ENCODE measurements at regions not wholly inside any gene's neighbourhood (a gene's known extent, or its start where the extent isn't known, plus 50 kb on each side); places are given as distances from the start of the nearest gene placed in this dataset.
"Not testable (repeated sequence)": the region's sequence is repeated elsewhere in the genome, so short reads cannot be mapped to it uniquely, and the experiment has no call there.

DNA sequence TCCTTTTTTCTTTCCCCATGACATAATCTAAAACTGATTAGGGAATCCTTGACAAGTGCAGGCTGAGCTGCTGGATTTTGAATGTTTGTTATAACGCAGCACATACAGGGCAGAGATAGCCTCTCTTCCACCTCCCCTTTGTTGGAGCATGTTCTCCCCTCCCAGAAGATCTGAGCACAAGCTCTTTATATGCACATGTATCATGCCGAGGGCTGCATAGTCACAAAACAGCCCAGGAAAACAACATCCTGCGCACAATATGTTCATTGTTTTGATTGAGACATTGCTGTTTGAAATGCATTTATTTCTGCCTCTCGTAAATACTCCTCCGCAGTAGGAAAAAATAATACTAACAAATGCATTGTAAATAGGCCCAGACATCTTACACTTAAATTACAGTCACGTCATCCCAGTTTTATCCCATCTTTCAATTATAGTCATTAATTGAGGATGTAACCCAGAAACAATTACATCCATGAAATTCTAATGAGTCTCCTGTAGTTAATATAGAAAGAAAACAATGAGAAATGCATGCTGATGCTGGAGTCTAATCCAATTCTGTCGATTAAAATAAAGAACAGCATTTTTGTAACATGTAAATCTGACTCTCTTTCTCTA, 401.8 kb downstream of the BTG1 start:
- DNase-seq (ENCODE audit: low spot score): no peak

DNA sequence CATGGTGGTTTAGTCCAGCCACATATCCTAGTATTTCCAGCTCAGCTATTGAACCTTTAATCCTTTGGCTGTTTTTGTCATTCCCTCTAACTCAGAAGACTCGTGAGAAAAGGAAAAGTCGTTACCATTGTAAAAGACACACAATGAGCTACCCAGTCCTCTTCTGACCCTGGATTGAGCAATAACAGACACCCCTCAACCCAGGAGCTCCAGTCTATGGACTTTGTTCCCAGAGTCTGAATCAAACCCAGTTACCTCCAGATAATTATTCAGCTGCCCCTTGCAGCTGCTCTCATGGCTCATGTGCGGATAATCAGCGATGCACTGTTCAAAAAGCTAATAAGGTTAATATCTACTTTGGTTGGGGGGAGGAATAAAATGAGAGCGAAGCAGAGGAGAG, 402.4 kb downstream of the BTG1 start:
- no peak for DNase-seq (ENCODE audit: low spot score)

DNA sequence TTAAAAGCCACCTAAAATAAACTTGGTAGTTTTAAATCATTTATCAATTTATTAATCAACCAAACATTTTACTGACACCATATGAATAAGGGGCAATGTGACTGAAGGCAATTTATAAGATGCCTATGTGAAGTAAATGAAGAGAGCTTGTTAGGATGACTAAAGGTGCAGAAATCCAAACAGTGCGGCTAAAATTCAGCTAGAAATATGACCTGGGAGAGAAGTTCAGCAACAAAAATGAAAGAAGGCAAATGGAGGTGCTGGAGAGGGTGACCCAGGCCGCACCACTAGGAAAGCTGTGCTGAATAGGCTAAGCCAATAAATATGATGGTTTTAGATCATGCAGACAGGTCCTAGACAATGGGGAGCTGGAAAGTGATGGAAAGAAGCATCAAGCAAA, 403.7 kb downstream of the BTG1 start:
- DNase-seq (ENCODE audit: low spot score): no peak

DNA sequence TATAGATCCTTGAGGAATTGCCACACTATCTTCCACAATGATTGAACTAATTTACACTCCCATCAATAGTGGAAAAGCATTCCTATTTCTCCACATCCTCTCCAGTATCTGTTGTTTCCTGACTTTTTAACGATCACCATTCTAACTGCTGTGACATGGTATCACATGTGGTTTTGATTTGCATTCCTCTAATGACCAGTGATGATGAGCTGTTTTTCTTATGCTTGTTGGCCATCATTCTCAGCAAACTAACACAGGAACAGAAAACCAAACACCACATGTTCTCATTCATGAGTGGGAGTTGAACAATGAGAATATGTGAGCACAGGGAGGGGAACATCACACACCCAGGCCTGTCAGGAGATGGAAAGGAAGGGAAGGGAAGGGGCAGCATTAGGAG, 411.8 kb downstream of the BTG1 start:
- DNase-seq (ENCODE audit: low spot score): not testable (repeated sequence)

DNA sequence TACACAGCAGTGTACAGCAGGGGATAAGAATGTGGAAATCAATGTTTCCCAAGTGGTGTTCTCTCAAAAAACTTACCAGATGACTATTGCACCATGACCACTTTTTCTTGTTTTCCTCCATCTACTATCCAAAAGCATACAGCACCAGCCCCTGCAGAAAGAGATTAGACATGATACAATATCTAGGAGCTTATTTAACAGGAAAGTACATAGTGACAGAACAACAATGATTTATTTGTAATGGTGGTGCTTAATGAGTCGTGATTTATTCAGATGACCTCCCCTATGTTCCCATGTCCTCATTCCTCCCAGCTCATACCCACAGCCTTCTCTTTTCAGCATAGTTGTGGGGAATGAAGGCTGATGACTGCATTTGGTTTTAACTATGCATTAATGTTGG, 413.6 kb downstream of the BTG1 start:
- no peak for DNase-seq (ENCODE audit: low spot score)

DNA sequence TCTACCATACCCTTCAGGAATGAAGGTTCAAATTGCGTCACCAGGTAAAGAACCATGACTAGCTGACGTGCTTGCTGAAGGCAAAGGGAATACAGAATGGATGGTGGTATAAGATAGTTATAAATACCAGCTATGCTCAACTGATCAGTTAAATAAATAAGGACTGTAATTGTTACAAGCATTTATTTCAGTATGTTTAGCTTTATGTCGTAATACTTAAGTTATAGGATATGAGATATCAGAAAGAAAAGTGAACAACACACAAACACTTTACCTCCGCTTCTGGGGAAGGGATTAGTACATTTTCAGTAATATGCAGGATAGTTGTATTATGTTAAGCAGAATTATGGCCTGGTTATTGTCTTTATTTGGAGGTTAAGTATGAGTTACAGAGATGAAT, 416.1 kb downstream of the BTG1 start:
- DNase-seq (ENCODE audit: low spot score): no peak

DNA sequence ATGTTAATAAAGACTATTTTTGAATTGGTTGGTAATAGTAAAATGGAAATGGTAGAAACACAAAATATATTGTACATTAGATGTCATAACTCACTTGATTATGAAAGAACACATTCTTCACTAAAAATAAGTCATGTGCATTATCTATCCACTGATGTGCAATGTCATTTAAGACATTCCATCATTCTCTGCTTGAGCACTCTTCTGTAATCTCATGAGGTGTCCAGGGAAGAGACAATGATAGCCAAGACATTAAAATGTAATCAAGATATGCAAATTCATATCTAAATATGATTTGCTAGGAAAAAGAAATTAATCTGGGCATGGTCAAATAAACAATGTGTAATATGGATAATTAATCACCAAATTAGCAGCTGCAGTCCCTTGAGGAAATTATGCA, 422.5 kb downstream of the BTG1 start:
- DNase-seq (ENCODE audit: low spot score): no peak

DNA sequence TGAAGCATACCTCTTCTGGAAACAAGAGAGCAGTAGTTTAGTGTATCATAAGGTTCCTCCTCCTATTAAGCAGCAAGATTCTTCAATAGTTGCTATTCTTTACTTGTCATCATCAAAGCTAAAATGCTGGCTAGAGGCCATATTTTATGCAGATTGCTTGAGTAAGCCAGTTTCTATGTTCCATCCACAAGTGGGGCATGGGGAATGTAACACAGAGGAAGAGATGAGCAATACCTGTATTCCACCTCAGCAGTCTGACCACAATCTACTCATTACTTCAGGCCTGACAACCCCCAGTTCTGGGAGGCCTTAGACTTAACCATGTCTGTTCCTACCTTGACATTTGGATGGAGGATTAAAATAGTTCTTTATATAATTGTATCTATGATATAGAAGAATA, 423.6 kb downstream of the BTG1 start:
- DNase-seq (ENCODE audit: low spot score): no peak

DNA sequence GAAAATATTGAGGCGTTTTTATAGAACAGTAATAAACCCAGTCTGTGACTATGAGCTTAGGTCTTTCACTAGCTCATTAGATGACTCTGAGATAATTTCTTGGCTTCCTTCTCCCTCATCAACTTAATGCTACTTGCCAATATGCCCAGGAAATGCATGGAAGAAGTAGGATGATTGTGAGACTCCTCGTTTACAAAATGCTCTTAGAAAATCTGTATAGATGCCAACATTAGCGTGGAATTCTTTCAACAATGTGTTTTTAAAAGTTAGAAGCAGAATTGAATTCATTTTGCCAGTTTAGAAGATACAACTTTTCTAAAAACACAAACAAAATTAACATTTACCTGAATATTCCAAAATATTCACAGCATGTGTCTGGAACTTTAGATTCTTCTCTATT, 424.6 kb downstream of the BTG1 start:
- no peak for DNase-seq (ENCODE audit: low spot score)

DNA sequence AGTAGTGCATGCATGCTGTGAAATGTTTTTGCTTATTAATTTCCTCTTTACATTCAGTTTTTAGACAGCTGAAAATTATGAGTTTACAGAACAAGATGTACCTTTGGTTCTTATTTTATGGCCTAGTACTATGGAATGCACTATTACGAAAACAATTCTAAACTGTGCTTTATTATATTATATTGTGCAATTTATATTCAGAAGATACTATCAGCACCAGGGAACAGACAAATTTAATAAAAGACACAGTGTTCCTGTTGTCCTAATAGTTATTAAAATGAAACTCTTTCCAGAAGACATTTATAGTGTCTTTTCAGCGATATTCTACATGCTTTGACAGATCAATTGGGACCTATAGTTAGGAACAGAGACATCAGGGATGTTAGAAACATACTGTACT, 427.3 kb downstream of the BTG1 start:
- no peak for DNase-seq (ENCODE audit: low spot score)

DNA sequence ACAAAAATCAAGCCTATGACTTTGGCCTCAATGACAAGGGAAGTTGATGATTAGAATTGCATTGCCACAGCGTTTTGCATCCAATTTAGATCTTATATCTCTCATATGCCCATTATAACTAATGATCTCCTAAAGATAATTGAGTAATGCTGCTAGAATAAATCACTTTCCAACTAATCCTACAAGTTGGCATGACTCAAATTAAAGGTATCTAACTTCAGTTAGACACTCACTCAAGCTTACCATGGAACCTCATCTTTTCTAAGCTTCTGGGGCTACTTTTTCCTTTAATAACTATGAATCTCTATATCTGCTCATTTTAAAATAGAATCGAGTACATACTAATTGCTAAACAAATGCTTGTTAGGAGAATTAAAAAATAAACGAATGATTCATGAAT, 427.8 kb downstream of the BTG1 start:
- DNase-seq (ENCODE audit: low spot score): no peak

DNA sequence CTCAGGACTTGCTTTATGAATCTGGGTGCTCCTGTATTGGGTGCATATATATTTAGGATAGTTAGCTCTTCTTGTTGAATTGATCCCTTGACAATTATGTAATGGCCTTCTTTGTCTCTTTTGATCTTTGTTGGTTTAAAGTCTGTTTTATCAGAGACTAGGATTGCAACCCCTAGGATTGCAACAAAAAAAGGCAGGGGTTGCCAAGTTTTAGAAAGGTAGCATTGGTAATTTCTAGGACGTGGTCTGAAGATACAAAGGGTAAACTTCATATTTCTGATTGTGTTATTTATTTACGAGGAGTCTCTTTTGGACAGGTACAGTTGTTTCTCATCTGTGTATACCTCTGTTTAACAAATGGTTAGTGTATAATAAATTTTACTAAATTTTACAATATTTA, 433.7 kb downstream of the BTG1 start:
- DNase-seq (ENCODE audit: low spot score): not testable (repeated sequence)

DNA sequence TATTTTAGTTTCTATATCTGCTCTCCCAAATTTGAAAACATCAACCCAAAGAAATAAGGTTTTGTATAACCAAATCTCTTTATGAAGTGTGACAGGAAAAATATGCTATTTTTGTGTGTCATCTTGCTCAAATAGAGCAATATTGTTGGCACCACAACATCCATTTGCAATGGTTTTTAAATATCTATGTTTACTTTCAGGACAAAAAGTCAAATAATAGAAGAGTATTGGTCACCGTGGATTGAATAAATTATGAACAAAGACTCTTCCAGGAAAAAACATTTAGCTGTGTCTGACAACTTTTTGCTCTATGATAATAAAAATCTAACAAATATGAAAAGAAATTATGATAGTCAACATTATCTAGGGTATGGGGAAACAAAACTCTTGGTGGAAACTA, 439.2 kb downstream of the BTG1 start:
- DNase-seq (ENCODE audit: low spot score): no peak

DNA sequence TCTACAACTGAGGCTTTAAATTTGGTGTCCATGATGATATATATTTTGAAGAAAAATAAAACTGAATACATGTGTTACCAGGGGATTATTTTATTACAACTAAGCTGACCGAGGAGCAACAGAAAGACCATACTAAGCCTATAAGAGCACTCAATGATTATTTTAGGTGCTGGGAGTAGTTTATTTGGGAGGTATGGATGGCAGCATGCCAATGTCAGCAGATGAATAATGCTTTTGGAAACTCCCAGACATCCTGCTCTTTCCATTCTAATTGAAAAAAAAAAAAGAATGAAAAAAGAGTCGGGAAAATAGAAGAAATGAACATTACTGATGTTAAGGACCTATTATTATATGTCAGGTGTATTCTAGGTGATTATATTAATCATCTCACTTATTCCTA, 441.2 kb downstream of the BTG1 start:
- DNase-seq (ENCODE audit: low spot score): no peak

DNA sequence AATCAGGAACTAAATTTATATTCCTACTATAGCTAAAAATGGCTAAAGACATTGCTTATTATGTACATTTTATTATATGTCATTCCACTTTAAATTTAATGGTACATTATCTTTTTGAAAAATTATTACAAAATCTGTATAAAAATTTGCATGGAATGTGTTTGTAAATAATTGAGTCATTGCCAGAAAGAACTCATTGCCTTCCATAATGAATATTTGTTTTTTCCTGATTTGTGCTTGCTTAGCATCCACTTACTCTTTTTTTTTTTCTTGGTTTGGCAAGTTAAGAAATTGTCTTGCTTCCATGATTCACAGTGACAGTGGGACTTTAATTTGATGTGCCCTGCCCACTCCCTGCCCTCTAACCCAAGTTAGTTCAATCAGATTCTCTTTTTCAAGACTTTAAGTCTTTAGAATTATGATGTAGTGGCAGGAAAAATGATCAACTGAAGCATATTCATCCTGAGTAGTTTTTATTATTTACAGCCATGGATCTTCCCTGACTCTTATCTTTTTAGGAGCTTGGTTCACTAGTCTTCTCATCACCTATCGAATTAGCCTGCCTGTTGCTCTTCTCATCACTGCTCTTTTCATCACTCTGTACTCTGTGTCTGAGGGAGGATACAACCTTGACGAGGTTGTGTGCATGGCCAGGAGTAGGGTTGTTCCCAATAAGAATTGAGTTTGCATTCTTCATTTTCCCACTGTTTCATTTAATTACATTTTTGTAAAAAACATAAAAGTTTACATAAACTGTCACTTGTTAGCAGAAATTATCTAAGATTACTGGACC, 442.0 kb downstream of the BTG1 start:
- no peak for DNase-seq (ENCODE audit: low spot score)

DNA sequence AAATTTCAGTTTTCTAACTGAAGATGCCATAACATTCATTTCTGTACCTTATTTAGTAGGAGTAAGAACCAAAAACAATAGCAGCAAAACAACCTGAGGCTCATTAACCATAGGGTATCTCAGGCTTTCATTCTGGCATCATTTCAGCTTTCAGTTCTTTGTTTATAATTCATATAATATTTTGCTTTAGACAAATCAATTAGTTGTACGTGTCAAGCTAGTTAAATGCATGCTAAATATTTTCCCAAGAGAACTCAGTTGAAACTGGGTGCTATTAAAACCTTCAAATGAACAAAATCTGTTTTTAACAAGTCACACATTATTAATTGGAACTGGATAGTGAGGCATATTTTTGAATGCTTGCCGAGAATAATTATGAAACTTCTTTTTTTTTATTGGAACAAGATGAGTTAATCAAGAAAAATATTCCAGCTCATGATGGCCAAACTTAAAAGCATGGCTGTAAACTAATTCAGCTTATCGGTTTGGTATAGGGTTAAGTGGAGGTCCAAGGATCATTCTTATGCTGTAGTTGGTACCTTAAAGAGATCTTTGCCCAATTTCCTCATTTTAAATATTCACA, 442.7 kb downstream of the BTG1 start:
- no peak for DNase-seq (ENCODE audit: low spot score)

DNA sequence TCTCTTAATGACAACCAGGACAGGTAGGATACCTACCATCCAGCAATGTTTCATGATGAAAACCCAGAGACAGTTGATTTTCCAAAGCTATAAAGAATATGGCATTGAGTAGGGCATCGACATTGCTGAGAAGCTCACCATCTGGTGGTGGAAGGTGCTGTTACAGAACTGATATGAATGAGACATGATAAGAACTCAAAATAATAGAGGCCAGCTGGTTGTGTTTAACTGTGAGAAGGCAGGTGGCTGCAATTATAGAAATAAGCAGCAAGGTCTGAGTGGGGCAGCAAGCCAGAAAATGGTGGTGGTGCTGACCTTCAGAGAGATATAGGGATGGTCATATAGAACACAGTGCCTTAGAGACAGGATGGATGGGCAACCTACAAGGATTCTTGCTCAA, 449.7 kb downstream of the BTG1 start:
- no peak for DNase-seq (ENCODE audit: low spot score)

DNA sequence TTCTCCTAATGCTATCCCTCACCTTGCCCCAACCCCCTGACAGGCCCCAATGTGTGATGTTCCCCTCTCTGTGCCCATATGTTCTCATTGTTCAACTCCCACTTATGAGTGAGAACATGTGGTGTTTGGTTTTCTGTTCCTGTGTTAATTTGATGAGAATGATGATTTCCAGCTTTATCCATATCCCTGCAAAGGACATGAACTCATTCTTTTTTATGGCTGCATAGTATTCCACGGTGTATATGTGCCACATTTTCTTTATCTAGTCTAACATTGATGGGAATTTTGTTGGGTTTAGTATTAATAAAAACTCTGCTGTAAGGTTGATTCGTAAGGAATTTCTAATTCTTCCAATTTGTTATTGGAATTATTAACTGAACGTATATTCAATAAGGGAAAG, 450.2 kb downstream of the BTG1 start:
- DNase-seq (ENCODE audit: low spot score): not testable (repeated sequence)

DNA sequence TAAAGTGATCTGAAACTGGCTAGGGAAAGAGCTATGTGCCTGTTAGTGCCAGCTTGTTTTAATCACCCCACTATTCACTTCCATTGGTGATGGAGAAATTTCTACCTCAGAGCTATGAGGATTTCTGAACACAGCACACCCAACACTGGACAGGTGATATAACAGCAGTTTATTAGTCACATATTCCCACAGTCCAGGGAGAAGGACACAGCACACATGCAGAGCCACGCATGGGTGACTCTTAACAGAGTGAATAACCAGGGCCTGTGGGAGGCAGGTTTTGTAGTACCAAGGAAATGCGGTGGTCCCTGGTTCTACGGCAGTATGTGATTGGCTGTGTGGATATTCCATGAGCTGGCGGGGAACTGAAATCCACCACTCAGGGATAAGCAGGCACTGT, 455.1 kb downstream of the BTG1 start:
- DNase-seq (ENCODE audit: low spot score): no peak

DNA sequence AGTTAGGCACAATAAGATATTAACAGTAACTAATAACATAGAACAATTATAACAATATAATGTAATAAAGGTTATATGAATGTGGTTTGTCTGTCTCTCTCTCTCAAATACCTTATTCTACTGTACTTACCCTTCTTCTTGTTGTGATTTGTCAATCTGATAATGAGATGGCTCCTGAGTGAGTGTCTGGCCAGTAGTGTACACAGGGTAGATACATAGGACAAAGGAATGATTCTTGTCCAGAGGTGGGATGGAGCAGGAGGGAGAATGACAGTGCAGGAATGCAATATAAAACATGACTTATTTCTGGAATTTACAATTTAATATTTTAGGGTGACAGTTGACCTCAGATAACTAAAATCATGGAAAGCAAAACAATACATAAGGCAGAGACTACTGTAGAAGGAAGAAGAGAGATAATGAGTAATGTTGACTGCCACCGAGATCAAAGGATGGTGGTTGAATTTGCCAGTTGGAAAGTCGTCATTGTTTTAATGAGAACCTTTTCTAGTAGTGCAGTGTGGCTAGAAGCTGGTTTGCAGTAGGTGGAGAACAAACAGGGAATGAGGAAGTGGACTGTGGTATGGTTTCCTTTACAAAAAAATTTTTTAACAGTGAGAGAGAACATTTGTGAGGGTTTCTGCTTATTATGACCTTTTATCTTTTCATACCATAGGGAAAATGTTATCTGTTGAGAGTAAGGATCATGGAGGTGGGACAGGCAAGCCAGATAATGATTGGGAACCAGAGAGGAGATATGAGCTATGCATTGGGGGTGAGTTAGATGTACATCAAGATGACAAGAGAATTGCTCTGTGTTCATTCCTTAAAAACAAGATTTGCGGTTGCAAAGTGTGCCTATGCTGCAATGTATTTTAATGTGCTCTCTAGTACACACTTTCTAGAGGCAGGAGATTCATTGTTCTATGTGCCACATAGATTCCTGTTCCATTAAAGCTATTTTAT, 458.3 kb downstream of the BTG1 start:
- peak; percentile 47 for DNase-seq (ENCODE audit: low spot score)

DNA sequence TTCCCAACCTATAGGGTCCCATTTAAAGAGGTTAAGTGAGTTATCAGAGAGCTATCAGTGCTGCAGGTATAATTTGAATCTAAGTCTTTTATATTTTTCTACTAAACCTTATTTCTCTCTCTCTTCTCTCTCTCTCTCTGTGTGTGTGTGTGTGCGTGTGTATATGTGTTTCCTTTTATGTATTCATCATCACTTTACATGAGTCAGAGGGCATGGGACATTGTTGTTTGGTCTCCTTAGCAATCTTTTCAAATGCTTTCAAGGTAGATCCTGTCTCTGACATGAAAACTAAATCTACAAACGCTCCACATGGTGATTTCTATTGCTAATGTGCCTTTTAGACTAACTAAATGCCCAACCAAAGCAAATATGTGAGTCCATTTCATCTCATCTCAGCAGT, 459.7 kb downstream of the BTG1 start:
- peak; percentile 17 for DNase-seq (ENCODE audit: low spot score)

DNA sequence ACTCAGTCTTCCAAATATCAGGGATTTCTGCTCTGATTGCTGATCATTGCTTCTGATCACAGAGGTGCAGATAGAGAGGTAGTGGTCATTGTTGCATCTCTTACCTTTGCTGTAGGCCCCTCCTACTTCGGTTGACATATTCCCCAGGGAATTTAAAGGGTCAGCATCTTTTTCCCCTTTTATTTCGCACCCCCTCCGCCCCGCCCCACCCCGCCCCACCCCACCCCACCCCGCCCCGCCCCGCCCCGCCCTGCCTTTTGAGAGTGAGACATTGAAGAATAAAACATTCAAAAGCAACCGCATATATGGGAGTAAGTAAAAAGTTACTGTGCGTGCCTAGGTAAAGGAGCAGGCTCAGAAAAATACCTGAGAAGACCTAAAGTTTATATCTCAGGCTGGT, 463.9 kb downstream of the BTG1 start:
- DNase-seq (ENCODE audit: low spot score): no peak

All from HT-29 (cell line).